ENCODE measurements at regions not wholly inside any gene's neighbourhood (a gene's known extent, or its start where the extent isn't known, plus 50 kb on each side); places are given as distances from the start of the nearest gene placed in this dataset.

DNA sequence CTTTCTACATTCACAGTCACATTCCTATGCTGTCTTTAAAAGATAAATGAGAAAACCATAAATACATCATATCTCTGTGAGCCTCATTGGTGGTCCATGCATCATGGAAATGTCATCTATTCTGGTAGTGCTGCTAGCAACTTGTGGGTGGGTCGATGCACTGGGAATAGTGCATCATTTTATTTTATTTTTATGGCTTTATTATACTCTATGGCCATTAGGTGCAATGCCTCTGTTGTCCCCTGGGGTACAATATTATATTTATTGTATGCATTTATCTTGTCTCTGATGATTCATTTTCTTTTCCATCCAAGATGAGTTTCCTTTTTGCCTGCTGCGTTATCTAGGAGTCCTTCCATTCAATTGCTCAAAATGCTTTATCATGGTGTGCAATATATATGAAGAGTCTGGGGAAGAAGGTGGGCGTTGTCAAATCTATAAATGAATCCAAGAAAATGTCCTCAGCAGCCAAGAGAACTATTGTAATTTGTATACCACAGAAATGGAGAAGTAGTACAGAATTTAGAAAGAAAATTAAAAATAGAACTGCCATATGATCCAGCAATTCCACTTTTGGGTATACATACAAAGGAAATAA lies 324.0 kb downstream of the KCNJ2 start:
- DNase-seq (no peak), FAIRE-seq (no peak)
- H3K36me3 ChIP-seq (ENCODE audit: control insufficient read depth in 2 of 3, insufficient read depth in 3 of 3, low read length in 3 of 3): no peaks in the 10 kb centered on the region
- H3K9me3 ChIP-seq (ENCODE audit: control insufficient read depth in 2 of 3, insufficient read depth in 1 of 3, low read length in 3 of 3): no peaks in the 10 kb centered on the region
- no peaks in the 10 kb centered on the region for H3K4me1 ChIP-seq (ENCODE audit: control insufficient read depth in 2 of 3, insufficient read depth in 2 of 3, low read depth in 1 of 3, low read length in 3 of 3)
- H3K9ac ChIP-seq (ENCODE audit: low read length in 3 of 3): no peak overlapping the region
- H3K27ac ChIP-seq (ENCODE audit: low read depth in 2 of 2, low read length in 2 of 2): no peak overlapping the region
- TF ChIP-seq, protein P1, sequence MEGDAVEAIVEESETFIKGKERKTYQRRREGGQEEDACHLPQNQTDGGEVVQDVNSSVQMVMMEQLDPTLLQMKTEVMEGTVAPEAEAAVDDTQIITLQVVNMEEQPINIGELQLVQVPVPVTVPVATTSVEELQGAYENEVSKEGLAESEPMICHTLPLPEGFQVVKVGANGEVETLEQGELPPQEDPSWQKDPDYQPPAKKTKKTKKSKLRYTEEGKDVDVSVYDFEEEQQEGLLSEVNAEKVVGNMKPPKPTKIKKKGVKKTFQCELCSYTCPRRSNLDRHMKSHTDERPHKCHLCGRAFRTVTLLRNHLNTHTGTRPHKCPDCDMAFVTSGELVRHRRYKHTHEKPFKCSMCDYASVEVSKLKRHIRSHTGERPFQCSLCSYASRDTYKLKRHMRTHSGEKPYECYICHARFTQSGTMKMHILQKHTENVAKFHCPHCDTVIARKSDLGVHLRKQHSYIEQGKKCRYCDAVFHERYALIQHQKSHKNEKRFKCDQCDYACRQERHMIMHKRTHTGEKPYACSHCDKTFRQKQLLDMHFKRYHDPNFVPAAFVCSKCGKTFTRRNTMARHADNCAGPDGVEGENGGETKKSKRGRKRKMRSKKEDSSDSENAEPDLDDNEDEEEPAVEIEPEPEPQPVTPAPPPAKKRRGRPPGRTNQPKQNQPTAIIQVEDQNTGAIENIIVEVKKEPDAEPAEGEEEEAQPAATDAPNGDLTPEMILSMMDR (IDR thresholded peaks at IDR 0.05; ENCODE audit: borderline replicate concordance, extremely low read depth, insufficient read depth): no peak
- H3K27me3 ChIP-seq (ENCODE audit: control insufficient read depth, insufficient read depth, low read length): no peaks in the 10 kb centered on the region
- no peak overlapping the region for H3K4me3 ChIP-seq (ENCODE audit: low read length in 3 of 3)
- intact Hi-C loops (cut with DNase I): no loop called here

DNA sequence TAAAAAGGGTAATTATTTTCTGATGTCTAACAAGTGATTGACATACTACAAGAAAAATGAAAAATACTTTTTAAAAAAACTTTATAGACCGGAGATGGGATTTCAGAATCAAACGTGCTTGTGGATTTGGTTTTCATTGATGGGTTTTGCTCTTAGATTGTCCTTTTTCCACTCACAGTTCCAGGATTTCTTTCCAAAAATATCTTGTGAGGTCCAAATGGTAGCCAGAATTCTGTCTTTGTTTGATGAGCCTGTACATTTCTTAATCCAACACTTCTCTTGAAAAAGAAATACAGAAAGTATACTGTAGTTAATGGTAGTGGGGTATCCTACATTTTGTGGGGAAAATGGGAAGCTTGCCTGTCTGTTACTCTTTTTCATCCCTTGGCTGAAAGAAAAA lies 329.3 kb downstream of the KCNJ2 start:
- Histone ChIP-seq H3K36me3 (ENCODE audit: control insufficient read depth in 2 of 3, insufficient read depth in 3 of 3, low read length in 3 of 3) (no peaks in the 10 kb centered on the region), H3K9ac (ENCODE audit: low read length in 3 of 3) (no peak overlapping the region), H3K27me3 (ENCODE audit: control insufficient read depth, insufficient read depth, low read length) (no peaks in the 10 kb centered on the region), H3K27ac (ENCODE audit: low read depth in 2 of 2, low read length in 2 of 2) (no peak overlapping the region), H3K9me3 (ENCODE audit: control insufficient read depth in 2 of 3, insufficient read depth in 1 of 3, low read length in 3 of 3) (no peaks in the 10 kb centered on the region), H3K4me1 (ENCODE audit: control insufficient read depth in 2 of 3, insufficient read depth in 2 of 3, low read depth in 1 of 3, low read length in 3 of 3) (no peaks in the 10 kb centered on the region), H3K4me3 (ENCODE audit: low read length in 3 of 3) (no peak overlapping the region)
- FAIRE-seq: no peak
- intact Hi-C loops (cut with DNase I): no loop called here
- DNase-seq: no peak
- TF ChIP-seq, protein P1 (IDR thresholded peaks at IDR 0.05; ENCODE audit: borderline replicate concordance, extremely low read depth, insufficient read depth): no peak

DNA sequence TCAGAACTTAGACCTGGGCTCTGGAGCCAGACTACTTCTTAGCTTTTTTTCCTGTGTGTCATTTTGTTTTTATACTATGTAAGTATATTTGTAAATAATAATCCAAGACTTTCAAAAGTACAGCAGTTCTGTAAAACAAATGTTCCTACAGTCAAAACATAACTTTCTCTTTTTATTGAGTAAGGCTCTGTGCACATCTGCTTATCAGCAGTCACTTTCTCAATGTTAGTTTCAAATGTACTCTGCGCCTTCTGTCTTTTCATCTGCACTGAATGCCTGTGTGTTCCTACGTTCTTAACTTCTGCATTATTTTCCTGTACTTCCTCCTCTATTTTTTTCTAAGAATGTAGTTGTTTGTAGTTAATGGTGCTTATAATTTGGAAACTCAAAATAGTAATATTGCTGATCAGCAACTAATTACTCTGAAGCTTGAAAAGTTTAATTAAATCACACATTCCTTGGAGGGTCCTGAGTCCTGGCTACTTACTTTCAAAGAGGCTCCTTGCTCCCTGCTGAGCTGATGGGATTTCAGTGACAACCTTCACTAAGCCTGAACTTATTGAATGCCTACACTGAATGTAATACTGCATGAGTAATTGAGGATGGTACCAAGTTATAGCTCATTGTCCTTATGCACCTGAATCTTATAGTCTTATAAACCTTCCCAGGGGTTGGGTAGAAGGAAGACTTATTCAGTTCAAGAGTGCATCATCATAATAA lies 329.9 kb downstream of the KCNJ2 start:
- Histone ChIP-seq H3K4me3 (ENCODE audit: low read length in 3 of 3) (no peak overlapping the region), H3K9me3 (ENCODE audit: control insufficient read depth in 2 of 3, insufficient read depth in 1 of 3, low read length in 3 of 3) (no peaks in the 10 kb centered on the region), H3K36me3 (ENCODE audit: control insufficient read depth in 2 of 3, insufficient read depth in 3 of 3, low read length in 3 of 3) (no peaks in the 10 kb centered on the region), H3K27ac (ENCODE audit: low read depth in 2 of 2, low read length in 2 of 2) (no peak overlapping the region), H3K9ac (ENCODE audit: low read length in 3 of 3) (no peak overlapping the region), H3K27me3 (ENCODE audit: control insufficient read depth, insufficient read depth, low read length) (no peaks in the 10 kb centered on the region), H3K4me1 (ENCODE audit: control insufficient read depth in 2 of 3, insufficient read depth in 2 of 3, low read depth in 1 of 3, low read length in 3 of 3) (no peaks in the 10 kb centered on the region)
- intact Hi-C loops (cut with DNase I): no loop called here
- DNase-seq: no peak
- no peak for FAIRE-seq
- TF ChIP-seq, protein P1 (IDR thresholded peaks at IDR 0.05; ENCODE audit: borderline replicate concordance, extremely low read depth, insufficient read depth): no peak

Measured in kidney (tissue), 13 donors.